Cardiac muscle cell (in vitro differentiated cells and primary cell): ENCODE measurements at regions not wholly inside any gene's neighbourhood (a gene's known extent, or its start where the extent isn't known, plus 50 kb on each side); places are given as distances from the start of the nearest gene placed in this dataset.

Source experiments
- DNase-seq, 2 donors: peaks; one replicate each; pipeline versions ENCODE4 v3.0.0 to v3.0.0-alpha.2; 2010 to 2017; ENCODE audit warnings: low read depth in 1 of 2, low spot score in 1 of 2
- H3K27ac ChIP-seq: fragments of 200-600 bp; sonication (generic); 2 replicates; pipeline ENCODE4 v1.5.1; 2016
- H3K27me3 ChIP-seq: fragments of 200-600 bp; sonication (generic); 2 replicates; pipeline ENCODE4 v1.6.0; 2016; ENCODE audit warnings: control low read depth
- H3K36me3 ChIP-seq: fragments of 200-600 bp; sonication (generic); 2 replicates; pipeline ENCODE4 v1.5.1; 2016; ENCODE audit warnings: control low read depth
- H3K4me1 ChIP-seq: fragments of 200-600 bp; sonication (generic); 2 replicates; pipeline ENCODE4 v1.8.1; 2017; ENCODE audit warnings: low read depth, mild to moderate bottlenecking, mixed run types
- H3K4me3 ChIP-seq: fragments of 200-600 bp; sonication (generic); 2 replicates; pipeline ENCODE4 v1.5.1; 2016; ENCODE audit warnings: mild to moderate bottlenecking
- H3K9me3 ChIP-seq: fragments of 200-600 bp; sonication (generic); 2 replicates; pipeline ENCODE4 v1.5.1; 2017; ENCODE audit warnings: low read depth, mild to moderate bottlenecking, control low read depth
- CTCF ChIP-seq: IDR thresholded peaks from 2 replicates; pipeline ENCODE4 v1.5.1; 2012; ENCODE audit warnings: low read depth, mild to moderate bottlenecking, low read length

- Histone ChIP-seq H3K27ac (no peak overlapping the region), H3K4me3 (no peak overlapping the region), H3K36me3 (no peaks in the 10 kb centered on the region), H3K9me3 (no peaks in the 10 kb centered on the region), H3K27me3 (no peaks in the 10 kb centered on the region), H3K4me1 (no peaks in the 10 kb centered on the region)
- TF ChIP-seq CTCF: no peak
- DNase-seq: no peak
Measured at GRCh38 chr14:35222872-35223466, 69.2 kb upstream of the PSMA6 start.

- no peaks in the 10 kb centered on the region for H3K27me3 ChIP-seq
- no peak for DNase-seq
- H3K4me3 ChIP-seq: no peak overlapping the region
- H3K9me3 ChIP-seq: no peaks in the 10 kb centered on the region
- no peaks in the 10 kb centered on the region for H3K36me3 ChIP-seq
- TF ChIP-seq CTCF: no peak
- H3K4me1 ChIP-seq: no peaks in the 10 kb centered on the region
- H3K27ac ChIP-seq: no peak overlapping the region
Measured at GRCh38 chr14:35223927-35224326, 68.3 kb upstream of the PSMA6 start.

- H3K9me3 ChIP-seq: no peaks in the 10 kb centered on the region
- no peaks in the 10 kb centered on the region for H3K36me3 ChIP-seq
- H3K4me1 ChIP-seq: no peaks in the 10 kb centered on the region
- TF ChIP-seq CTCF: no peak
- H3K27ac ChIP-seq: no peak overlapping the region
- no peak overlapping the region for H3K4me3 ChIP-seq
- no peaks in the 10 kb centered on the region for H3K27me3 ChIP-seq
- no peak for DNase-seq
Measured at GRCh38 chr14:35224615-35225014, 67.6 kb upstream of the PSMA6 start.

- H3K36me3 ChIP-seq: no peaks in the 10 kb centered on the region
- no peaks in the 10 kb centered on the region for H3K27me3 ChIP-seq
- H3K9me3 ChIP-seq: no peaks in the 10 kb centered on the region
- DNase-seq: peak; percentile 23 to 39
- H3K4me1 ChIP-seq: no peaks in the 10 kb centered on the region
- TF ChIP-seq CTCF: peak; percentile 41
- H3K4me3 ChIP-seq: no peak overlapping the region
- H3K27ac ChIP-seq: no peak overlapping the region
Measured at GRCh38 chr14:35229084-35229791, 62.9 kb upstream of the PSMA6 start.

GRCh38 chr14:35229792-35230089, 62.4 kb upstream of the PSMA6 start:
- no peak for DNase-seq
- Histone ChIP-seq H3K4me1 (no peaks in the 10 kb centered on the region), H3K9me3 (no peaks in the 10 kb centered on the region), H3K4me3 (no peak overlapping the region), H3K27ac (no peak overlapping the region), H3K36me3 (no peaks in the 10 kb centered on the region), H3K27me3 (no peaks in the 10 kb centered on the region)
- TF ChIP-seq CTCF: no peak
